ENCODE measurements at regions not wholly inside any gene's neighbourhood (a gene's known extent, or its start where the extent isn't known, plus 50 kb on each side); places are given as distances from the start of the nearest gene placed in this dataset.

DNA sequence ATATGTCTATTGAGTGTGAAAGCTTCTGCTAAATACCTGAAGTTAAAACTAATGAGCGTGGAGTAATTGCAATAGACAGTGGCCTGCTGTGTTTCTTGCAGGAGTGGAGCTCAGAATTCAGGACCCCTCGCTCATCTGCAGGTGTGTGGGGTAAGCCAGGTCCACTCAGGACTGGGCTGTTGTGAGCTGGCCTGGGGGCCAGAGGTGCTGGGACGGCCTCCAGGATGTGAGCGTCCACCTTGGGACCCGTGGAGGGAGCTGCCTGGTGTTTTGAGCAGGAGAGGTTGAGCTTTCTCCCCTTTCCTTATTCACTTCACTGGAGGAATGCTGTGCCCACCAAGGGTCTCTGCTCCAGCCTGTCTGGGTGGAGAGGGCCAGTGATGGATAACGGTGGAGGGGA, 681.2 kb downstream of the BRD1 start:
- DNase-seq, result no peak

DNA sequence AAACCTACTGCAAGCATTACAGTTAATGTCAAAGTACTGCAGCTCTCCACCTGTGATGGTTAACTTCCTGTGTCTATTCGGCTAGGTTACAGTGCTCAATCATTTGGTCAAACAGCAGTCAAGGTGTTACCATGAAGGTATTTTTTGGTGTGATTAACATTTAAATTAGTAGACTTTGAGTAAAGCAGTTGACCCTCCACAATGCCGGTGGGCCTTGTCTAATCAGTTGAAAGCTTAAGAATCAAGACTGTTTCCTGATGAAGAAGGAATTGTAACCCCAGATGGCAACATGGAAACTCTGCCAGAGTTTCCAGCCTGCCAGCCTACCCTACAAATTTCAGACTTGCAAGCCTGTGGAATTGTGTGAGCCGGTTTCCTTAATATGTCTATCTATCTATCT, 683.9 kb downstream of the BRD1 start:
- DNase-seq, result no peak

DNA sequence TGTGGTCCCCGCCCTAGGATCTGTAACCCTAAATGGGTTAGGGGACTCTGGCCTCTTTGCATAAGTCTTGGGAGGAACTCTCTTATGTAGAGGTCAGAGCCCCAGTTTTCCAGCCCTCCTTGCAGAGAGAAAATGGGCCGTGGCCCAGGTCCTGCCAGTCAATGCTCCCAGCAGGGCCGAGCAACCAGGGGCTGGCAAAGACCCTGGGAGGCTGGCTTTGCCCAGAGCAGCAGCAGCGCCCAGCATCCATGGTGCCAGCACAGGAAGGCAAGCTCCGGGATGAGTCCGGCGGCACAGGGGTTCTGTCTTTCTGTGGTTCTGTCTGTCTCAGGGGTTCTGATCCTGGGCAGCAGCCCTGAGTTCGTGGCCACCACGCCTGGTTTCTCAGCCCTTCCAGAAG, 684.8 kb downstream of the BRD1 start:
- no peak for DNase-seq

DNA sequence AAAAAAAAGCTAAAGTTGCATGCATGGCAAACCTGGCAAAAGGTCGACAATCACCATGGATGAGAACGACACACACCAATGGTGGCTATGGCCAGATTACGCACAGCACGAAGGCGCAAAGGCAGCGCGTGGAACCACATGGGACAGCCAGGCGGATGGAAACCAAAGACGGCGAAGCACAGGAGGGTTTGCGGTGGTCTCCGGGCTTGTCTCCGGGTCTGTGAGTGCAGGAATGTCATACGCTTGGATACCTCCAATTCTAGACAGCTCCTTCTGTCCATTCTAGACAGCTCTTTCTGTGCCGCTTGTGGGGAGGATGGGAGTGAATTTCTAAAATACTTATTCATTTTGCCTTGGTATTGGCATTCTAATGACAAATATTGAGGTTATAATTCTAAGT, 685.4 kb downstream of the BRD1 start:
- no peak for DNase-seq

GRCh38 chr22:49141761-49142160, 685.9 kb downstream of the BRD1 start:
- no peak for DNase-seq

DNA sequence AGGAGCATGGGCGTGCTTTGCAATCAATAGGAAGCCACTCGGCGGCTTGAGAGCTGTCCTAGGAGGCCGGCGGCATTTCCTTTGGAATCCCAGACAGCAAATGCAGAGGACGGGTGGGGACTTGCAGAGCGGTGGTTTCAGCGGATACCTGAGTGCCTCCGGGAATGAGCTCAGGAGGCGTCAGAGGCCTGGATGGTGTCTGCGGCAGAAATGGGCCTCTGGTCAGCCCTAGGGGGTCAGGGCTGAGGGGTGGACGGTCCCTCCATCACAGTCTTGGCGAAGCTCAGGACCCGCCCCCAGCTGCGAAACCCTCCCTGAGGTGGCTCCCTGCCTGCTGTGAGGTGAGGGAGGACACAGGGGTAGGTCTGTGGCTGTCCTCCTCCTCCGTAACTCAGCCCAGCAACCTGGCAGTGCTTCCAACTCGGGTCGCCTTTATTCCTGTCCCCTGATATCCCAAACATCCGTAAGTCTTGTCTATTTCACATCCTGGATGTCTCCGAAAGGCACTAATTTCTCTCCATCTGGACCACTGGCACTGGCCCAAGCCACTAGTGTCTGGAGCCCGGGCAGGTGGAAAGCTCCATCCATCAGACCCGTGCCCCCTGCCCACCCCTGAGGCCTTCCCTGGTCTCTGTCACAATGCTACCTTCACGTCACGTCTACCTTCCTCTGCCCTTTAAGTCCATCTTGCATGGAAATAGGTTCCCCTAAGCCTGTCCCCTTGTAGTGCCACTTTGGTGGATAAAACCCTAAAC, 686.6 kb downstream of the BRD1 start:
- DNase-seq, result no peak

DNA sequence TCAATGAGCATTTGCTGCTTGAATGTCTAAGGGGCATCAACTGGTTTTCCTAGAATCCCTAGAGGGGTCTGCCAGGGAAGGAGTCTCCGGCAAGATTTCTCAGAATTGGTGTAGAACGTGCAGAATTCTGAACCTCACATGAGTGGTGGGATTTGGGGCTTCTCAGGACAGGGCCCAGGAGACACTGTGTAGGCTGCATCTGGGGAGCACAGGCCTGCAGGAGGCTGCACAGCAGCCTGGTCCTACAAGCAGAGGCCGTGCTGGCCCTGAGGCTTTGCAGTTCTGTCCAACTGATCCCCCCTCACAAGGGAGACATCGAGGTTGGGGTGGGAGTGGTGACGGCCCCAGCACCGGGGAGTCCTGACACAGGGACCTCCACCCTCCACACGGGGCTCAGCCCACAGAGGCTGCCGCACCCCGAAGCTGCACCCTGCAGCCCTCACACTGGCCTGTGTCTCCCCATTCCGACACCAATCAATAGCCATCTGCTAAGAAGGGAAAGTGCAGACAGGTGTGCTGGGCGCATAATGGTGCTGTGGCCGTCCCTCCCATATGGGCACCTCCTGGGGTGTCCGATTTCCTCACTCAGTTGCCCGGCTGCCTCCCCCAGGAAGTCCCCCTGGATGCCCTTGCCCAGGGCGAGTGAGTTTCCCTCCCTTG, 688.1 kb downstream of the BRD1 start:
- no peak for DNase-seq

DNA sequence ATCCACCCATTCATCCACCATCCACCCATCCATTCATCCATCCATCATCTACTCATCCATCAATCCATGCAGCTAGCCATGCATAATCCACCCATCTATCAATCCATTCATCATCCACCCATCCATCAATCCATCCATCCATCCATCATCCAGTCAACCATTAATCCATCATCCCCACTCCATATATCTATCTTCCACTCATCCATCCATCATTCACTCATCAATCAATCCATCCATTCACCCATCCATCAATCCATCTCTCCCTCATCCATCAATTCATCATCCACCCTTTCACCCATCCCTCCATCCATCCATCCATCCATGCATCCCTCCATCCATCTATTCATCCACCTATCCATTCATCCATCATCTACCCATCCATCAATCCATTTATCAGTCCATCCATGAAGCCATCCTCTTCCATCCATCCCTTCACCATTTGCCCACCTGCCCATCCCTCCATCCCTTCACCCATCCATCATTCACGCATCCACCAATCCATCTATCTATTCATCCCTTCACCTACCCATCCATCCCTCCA, 689.4 kb downstream of the BRD1 start:
- no peak for DNase-seq

- DNase-seq, result no peak
Observed at GRCh38 chr22:49137206-49137840, 690.4 kb downstream of the BRD1 start.

GRCh38 chr22:49136816-49137180, 690.9 kb downstream of the BRD1 start:
- no peak for DNase-seq

DNA sequence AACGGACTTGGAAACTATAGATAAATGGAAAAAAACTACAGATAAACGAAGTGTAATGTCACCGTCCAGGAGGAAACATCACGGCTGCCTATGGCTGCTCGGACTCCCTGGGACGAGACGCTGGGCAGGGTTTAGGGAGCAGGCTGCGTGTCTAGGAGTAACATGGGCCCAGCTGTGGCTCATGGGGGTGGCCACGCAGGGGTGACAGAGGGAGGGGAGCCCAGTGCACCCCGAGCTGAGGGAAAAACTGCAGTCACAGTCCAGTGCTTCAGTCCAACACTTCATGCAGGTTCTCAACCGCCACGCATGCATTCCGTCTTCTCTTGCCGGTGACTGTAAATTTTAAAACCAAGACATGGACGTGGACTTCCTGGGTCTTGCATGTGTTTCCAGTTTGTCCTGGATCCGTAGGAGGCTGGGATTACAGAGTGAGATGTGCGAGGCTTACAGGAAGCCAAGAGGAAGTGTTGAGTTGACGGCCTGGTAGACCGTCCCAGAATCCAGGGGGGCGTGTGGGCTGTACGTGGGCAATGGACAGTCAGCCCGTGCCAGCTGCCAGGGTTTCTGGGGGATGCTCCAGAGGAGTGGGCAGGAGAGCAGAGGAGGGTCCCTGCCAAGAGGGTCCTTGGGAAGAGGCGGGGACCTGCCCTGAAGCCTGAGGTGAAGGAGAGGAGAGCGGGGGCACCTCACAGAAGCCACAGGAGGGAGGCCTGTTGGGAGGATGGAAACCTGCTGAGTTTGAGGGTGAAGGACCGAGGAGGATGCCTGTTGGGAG, 691.4 kb downstream of the BRD1 start:
- no peak for DNase-seq

DNA sequence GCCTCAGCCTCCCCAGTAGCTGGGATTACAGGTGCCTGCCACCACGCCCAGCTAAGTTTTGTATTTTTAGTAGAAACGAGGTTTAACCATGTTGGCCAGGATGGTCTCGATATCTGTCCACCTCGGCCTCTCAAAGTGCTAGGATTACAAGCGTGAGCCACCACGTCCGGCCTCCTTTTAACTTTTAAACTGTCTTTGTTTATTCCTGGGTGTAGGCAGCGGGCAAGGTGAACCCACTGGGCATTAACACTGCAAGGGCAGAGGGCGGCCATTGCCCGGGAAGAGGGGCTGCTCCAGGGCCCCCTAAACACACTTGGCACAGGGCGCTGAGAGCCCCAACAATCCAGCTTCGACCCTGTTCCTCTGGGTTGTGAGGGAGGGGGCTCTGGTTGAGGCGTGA, 693.6 kb downstream of the BRD1 start:
- DNase-seq, result no peak

GRCh38 chr22:49133541-49133940, 694.1 kb downstream of the BRD1 start:
- no peak for DNase-seq

GRCh38 chr22:49132009-49132408, 695.7 kb downstream of the BRD1 start:
- DNase-seq, result no peak

DNA sequence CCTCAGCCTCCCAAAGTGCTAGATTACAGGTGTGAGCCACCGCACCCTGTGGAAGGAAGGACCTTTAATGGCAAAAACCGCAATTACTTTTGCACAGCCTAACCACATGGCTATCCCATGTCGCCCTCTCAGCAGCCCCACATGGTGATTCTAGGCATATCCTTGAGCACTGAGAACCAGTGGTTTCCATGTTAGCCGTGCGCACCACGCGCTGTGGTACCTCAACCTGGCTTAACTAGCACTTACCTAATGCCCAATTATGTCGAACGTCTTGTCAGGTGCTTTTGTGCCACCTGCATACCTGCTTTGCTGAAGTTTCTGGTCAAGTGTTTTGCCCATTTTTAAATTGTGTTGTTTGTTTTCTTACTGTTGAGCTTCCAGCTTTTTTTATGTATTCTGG, 697.9 kb downstream of the BRD1 start:
- DNase-seq, result no peak

DNA sequence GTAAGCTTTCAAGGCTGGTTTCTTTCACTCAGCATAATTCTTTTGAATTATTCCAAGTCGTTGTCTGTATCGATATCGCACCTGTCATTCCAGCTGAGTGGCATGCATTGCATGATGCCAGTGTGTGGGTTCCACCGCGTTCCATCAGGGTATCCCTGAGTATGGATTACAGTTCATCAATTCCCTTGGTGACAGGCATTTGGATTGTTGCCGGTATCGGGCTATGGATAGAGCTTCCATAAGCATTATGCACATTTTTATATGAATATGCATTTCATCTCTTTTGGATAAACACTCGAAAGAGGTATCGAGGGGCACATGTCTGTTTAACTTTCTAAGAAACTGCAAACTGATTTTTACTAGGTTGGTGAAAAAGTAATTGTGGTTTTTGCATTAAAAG, 698.8 kb downstream of the BRD1 start:
- no peak for DNase-seq

GRCh38 chr22:49124608-49125007, 703.1 kb downstream of the BRD1 start:
- no peak for DNase-seq

GRCh38 chr22:49123621-49124192, 704.0 kb downstream of the BRD1 start:
- DNase-seq, result no peak

DNA sequence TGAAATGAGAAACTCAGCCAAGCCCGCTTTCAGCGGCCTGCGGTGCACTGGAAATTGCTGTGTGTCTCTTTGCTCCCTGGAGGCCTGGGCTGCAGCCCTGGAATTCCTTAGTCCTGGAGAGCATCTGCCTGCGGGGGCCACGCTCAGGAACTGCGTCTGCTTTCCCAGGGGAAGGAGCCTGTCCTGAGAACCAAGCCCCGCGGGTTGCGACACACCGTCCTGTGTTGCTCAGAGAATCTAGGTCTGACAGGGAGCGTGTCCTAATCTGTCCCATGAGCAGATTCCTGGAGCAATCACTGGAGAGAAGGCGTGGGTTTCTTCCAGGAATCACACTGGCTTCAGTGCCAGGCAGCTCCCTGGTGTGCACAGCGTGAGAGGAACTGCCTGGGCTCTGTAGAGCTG, 708.1 kb downstream of the BRD1 start:
- no peak for DNase-seq

DNA sequence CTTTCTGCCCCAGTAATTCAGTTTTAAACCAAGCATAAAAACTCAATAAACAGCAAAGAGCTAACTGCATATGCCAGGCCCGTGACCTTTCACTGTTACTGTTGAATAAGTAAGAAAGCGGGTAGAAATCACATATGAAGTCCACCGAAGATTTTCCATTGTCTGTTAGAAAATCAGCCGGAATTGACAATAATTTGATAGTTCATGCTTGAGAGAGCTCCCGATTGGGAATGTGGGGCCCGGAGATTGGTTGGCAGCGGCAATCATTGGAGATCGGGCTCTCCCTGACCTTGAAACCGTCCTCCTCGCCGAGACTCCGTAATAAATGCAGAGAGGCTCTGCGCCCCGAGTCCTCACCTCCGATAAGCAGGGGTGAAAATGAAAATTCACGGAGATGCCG, 709.6 kb downstream of the BRD1 start:
- DNase-seq, result no peak

DNA sequence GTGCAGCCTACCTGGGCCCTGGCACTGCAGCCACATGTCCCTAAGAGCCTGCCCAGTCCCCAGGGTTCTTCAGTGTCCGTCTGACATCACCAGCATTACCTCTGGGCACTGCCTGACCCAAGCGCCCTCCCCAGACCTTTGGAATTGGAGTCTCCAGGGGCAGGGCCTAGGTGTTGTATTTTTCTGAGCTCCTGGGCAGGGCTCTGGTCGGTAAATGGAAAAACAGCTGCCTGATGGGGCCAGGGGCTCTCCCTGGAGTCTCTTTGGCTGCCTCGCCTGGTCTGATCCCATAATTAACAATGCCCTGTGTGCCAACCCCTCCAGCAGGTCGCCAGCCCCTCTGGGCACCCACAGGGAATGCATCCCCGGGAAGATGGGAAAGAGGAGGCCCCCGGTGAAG, 710.2 kb downstream of the BRD1 start:
- no peak for DNase-seq

DNA sequence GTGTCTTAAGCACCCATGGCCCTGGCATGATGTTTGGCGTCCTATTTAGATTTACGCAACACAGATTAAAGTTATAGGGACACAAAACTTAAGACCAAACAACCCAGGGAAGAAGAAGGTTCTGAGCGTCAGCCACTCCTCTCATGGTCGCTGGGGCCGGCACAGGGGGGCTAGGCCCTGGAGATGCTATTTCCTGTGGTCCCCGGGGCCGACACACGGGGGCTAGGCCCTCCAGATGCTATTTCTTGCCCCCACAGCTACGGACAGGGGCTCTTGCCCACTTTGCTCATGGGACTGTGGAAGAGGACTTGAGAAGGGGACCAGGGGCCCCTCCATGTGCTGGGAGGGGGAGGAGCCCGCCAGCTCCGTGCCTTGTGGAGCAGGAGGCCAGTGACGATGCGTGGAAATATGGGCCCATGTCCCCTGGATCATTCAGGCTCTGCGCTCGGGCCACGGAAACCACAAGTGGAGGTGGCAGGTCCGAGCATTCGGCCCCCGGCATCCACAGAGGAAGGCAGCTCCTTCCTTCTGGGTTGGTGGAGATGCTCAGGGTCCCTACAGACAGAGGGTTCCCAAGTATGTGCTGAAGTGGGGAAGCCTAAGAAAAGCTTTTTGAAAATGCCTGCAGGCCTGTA, 711.1 kb downstream of the BRD1 start:
- DNase-seq, result no peak

GRCh38 chr22:49116021-49116420, 711.7 kb downstream of the BRD1 start:
- no peak for DNase-seq

Data from activated T-cell treated with anti-CD3 and anti-CD28 coated beads, Interleukin-2, amount 50 U/mL, for 48 hours (primary cell).